ENCODE measurements at regions not wholly inside any gene's neighbourhood (a gene's known extent, or its start where the extent isn't known, plus 50 kb on each side); places are given as distances from the start of the nearest gene placed in this dataset.

- no peak for TF ChIP-seq EZH2 (IDR thresholded peaks at IDR 0.05; ENCODE audit: insufficient read depth, poor library complexity, severe bottlenecking)
- TF ChIP-seq EZH2phosphoT487 (IDR thresholded peaks at IDR 0.05; ENCODE audit: insufficient read depth, low read depth) = no peak
Observed at GRCh38 chr20:53839423-53840176, 230.8 kb downstream of the BCAS1 start.
